KMS-11 (cell line): ENCODE measurements at regions not wholly inside any gene's neighbourhood (a gene's known extent, or its start where the extent isn't known, plus 50 kb on each side); places are given as distances from the start of the nearest gene placed in this dataset.

Source experiments
- H2AFZ ChIP-seq: fragments of 200-600 bp; sonication (generic); 2 replicates; pipeline ENCODE4 v1.6.1; 2016; ENCODE audit warnings: antibody characterized with exemption, mixed run types, low read depth
- H3K27ac ChIP-seq: fragments of 200-600 bp; sonication (generic); 2 replicates; pipeline ENCODE4 v1.6.1; 2016; ENCODE audit warnings: mild to moderate bottlenecking, mixed run types
- H3K27me3 ChIP-seq: fragments of 200-600 bp; sonication (generic); 2 replicates; pipeline ENCODE4 v1.6.1; 2017; ENCODE audit warnings: mild to moderate bottlenecking, low read depth, mixed run types, moderate library complexity; ENCODE audit not compliant: insufficient read depth
- H3K36me3 ChIP-seq: fragments of 200-600 bp; sonication (generic); 2 replicates; pipeline ENCODE4 v1.6.1; 2017; ENCODE audit warnings: mild to moderate bottlenecking, mixed run types; ENCODE audit not compliant: insufficient read depth
- H3K4me1 ChIP-seq: fragments of 200-600 bp; sonication (generic); 2 replicates; pipeline ENCODE4 v1.6.1; 2016; ENCODE audit warnings: mild to moderate bottlenecking, low read depth, mixed run types; ENCODE audit not compliant: poor library complexity, severe bottlenecking
- H3K4me2 ChIP-seq: fragments of 200-600 bp; sonication (generic); 2 replicates; pipeline ENCODE4 v1.7.0; 2016; ENCODE audit warnings: mild to moderate bottlenecking, mixed run types
- H3K4me3 ChIP-seq: fragments of 200-600 bp; sonication (generic); IDR thresholded peaks from 2 replicates; pipeline ENCODE4 v1.6.1; 2017; ENCODE audit warnings: low read depth, low read length, mixed read lengths; ENCODE audit not compliant: insufficient read depth
- H3K79me2 ChIP-seq: fragments of 200-600 bp; sonication (generic); 2 replicates; pipeline ENCODE4 v1.6.1; 2016; ENCODE audit warnings: low read depth, mixed run types; ENCODE audit not compliant: insufficient read depth
- H3K9ac ChIP-seq: fragments of 200-600 bp; sonication (generic); 2 replicates; pipeline ENCODE4 v1.6.1; 2016; ENCODE audit warnings: mild to moderate bottlenecking, mixed run types
- H4K20me1 ChIP-seq: fragments of 200-600 bp; sonication (generic); 2 replicates; pipeline ENCODE4 v1.6.1; 2016; ENCODE audit warnings: mild to moderate bottlenecking, mixed run types; ENCODE audit not compliant: insufficient read depth
- CTCF ChIP-seq: fragments of 200-600 bp; sonication (generic); conservative IDR thresholded peaks from 2 replicates; pipeline ENCODE4 v1.6.1; 2017; ENCODE audit warnings: low read depth, mild to moderate bottlenecking, antibody characterized with exemption, low read length, moderate library complexity, mixed read lengths

- TF ChIP-seq CTCF: no peak
- H3K4me1 ChIP-seq: no peaks in the 10 kb centered on the region
Measured at GRCh38 chr6:43992783-43993644, 134.2 kb downstream of the MRPL14 start.

GRCh38 chr6:43992126-43992663 is 135.1 kb downstream of the MRPL14 start:
- Histone ChIP-seq H3K27ac (no peak overlapping the region), H3K4me1 (no peaks in the 10 kb centered on the region), H3K9ac (no peak overlapping the region), H3K4me2 (no peak overlapping the region), H3K79me2 (no peaks in the 10 kb centered on the region), H2AFZ (no peak overlapping the region), H3K4me3 (no peak overlapping the region), H4K20me1 (no peaks in the 10 kb centered on the region), H3K27me3 (no peaks in the 10 kb centered on the region), H3K36me3 (no peaks in the 10 kb centered on the region)
- TF ChIP-seq CTCF: no peak

More at GRCh38 chr6:43992783-43993644, 134.2 kb downstream of the MRPL14 start:
- Histone ChIP-seq H2AFZ (no peak overlapping the region), H3K4me3 (no peak overlapping the region), H3K79me2 (no peaks in the 10 kb centered on the region), H3K9ac (no peak overlapping the region), H3K27ac (no peak overlapping the region), H3K27me3 (no peaks in the 10 kb centered on the region), H3K4me2 (no peak overlapping the region), H4K20me1 (no peaks in the 10 kb centered on the region), H3K36me3 (no peaks in the 10 kb centered on the region)

GRCh38 chr6:43990627-43991619 is 136.3 kb downstream of the MRPL14 start:
- no peaks in the 10 kb centered on the region for H3K27me3 ChIP-seq
- H2AFZ ChIP-seq: no peak overlapping the region
- H3K36me3 ChIP-seq: no peaks in the 10 kb centered on the region
- H3K4me3 ChIP-seq: no peak overlapping the region
- H3K9ac ChIP-seq: no peak overlapping the region
- H3K4me1 ChIP-seq: no peaks in the 10 kb centered on the region
- no peaks in the 10 kb centered on the region for H4K20me1 ChIP-seq
- H3K4me2 ChIP-seq: no peak overlapping the region
- H3K27ac ChIP-seq: no peak overlapping the region
- H3K79me2 ChIP-seq: no peaks in the 10 kb centered on the region
- TF ChIP-seq CTCF: no peak

GRCh38 chr6:43990275-43990626 is 137.0 kb downstream of the MRPL14 start:
- Histone ChIP-seq H3K36me3 (no peaks in the 10 kb centered on the region), H3K4me2 (no peak overlapping the region), H2AFZ (no peak overlapping the region), H3K4me3 (no peak overlapping the region), H3K4me1 (no peaks in the 10 kb centered on the region), H4K20me1 (no peaks in the 10 kb centered on the region), H3K9ac (no peak overlapping the region), H3K27me3 (no peaks in the 10 kb centered on the region), H3K79me2 (no peaks in the 10 kb centered on the region), H3K27ac (no peak overlapping the region)
- no peak for TF ChIP-seq CTCF
